GM18873 (cell line): ENCODE measurements at regions not wholly inside any gene's neighbourhood (a gene's known extent, or its start where the extent isn't known, plus 50 kb on each side); places are given as distances from the start of the nearest gene placed in this dataset.
"Not testable (repeated sequence)": the region's sequence is repeated elsewhere in the genome, so short reads cannot be mapped to it uniquely, and the experiment has no call there.

Source experiments
- ATAC-seq: cut with Tn5 transposase; IDR thresholded peaks from one replicate; pipeline ENCODE4 v1.9.1; 2021; ENCODE audit warnings: mild to moderate bottlenecking, moderate library complexity, moderate number of reproducible peaks; ENCODE audit not compliant: unreplicated experiment, low FRiP score

DNA sequence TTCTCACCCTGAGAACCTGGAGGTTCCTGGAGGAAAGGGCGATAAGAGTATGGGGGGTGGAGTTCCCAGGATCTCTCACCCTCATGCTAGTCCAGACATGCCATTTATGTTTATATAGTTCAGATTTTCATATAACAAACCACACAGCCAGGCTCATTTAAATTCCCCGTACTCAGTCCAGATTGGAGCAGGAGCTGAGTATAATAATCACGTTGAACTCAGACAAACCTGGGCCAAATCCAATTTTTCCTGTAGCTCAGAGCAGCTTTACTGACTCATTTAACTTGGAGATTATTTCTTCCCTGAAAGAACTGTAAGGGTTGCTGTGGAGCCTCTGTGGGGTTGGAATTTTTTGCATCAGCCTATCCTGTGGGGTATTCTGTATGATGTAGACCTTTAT, 660.8 kb downstream of the TMEM121 start:
- ATAC-seq: no peak

DNA sequence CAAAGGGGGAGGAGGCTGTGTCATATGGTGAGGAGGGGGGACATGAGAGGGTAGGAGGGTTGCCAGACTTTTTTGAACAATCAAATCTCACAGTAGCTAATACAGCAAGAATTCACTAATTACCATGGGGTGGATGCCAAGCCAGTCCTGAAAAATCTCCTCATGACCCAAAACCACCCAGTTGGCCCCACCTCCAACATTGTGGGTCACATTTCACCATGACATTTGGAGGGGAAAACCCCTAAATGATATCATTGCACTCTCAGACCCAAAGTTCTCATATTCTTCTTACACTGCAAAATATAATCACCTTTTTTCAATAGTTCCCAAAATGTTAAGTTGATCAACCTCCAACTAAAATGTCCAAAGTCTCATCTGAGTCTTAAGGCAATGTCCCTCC, 666.3 kb downstream of the TMEM121 start:
- ATAC-seq: not testable (repeated sequence)

- not testable (repeated sequence) for ATAC-seq
These were observed 670.1 kb downstream of the TMEM121 start for GRCh38 chr14:106196459-106196858.

DNA sequence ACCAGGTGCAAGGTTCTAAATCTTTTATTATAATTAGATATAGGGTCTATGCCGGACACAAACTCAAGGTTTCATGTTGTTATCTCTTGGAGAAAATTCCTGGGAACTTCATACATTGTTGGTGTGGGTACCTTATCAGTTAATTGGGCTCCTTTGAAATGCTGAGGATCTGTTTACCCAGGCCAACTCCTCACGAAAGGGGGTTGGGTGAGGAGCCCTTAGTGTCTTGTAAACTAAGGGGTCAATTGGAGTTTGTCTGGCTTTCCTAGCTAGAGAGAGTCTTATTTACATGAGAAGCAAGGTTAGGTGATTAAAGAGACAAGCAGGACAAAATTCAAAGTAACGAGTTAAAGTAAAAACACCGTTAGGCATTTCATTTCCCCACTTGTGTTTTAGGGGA, 670.9 kb downstream of the TMEM121 start:
- ATAC-seq: not testable (repeated sequence)

GRCh38 chr14:106199097-106199496, 672.7 kb downstream of the TMEM121 start:
- no peak for ATAC-seq

GRCh38 chr14:106200541-106201315, 674.3 kb downstream of the TMEM121 start:
- ATAC-seq: no peak

GRCh38 chr14:106201376-106201775, 675.0 kb downstream of the TMEM121 start:
- ATAC-seq: no peak

DNA sequence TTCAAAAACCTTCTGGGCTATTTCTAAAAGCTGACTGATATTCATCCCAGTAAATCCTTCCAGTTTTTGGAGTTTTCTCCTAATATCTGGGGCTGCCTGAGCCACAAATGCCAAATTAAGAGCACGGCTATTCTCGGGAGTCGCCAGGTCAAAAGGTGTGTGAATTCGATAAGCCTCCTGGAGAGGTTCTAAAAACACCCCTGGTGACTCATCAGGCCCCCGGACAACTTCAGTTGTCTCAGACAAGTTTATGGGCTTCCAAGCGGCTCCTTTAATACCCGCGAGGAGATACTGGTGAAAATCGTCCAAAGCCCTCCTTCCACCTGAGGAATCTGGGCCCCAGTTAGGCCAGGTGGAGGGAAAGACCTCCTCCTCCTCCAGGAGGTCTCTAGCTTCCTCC, 677.1 kb downstream of the TMEM121 start:
- no peak for ATAC-seq

DNA sequence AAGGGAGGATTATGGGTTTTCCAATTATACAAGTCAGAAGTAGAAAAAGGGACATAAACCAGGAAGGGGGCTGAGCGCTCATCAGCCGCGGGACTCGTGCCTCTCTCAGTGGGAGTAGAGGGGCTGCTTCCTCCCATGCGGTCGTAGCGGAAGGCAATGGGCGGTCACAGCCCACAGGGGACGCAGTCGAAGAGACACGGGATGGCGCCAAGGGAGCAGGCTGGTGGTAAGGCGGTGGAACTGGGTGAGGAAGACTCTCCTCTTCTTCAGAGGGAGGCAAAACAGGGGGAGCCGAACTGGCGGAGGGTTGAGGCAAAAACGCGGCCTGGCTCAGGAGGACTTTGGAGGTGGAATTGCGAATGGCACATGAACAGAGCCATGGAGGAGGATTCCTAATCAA, 677.7 kb downstream of the TMEM121 start:
- no peak for ATAC-seq

DNA sequence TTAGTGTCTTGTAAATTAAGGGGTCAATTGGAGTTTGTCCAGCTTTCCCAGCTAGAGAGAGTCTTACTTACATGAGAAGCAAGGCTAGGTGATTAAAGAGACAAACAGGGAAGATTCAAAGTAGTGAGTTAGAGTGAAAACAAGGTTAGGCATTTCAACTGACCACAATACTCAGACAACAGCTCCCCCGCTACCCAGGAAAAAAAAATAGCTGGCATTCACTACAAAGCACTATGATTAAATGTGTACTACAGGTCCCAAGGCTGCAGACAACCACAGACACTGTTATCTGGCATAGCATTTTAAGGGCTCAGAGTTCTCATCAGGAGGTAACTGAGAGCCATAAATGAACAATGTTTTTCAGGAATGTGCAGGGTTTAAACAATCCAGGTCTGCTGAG, 680.9 kb downstream of the TMEM121 start:
- no peak for ATAC-seq

DNA sequence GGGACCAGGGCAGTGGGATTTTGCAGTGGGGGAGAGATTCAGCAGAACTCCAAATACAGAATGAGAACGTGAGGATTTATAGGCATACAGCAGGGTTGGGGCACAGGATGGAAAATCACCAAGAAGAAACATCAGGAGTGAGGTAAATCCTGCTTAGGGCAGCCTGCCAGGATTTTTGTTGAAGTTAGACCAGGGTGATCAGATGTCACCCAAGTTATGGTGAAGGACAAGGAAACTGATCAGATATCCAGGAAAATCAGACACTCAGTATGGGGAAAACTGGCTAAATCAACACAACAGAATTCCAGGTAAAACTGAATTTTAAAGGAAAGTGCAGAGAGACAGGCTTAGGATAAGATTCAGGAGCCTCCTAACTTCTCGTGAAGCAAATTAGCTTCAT, 682.4 kb downstream of the TMEM121 start:
- ATAC-seq: no peak

- ATAC-seq: no peak
These were observed 683.4 kb downstream of the TMEM121 start for GRCh38 chr14:106209755-106210154.

GRCh38 chr14:106210650-106211049, 684.3 kb downstream of the TMEM121 start:
- no peak for ATAC-seq

- ATAC-seq: no peak
These were observed 685.0 kb downstream of the TMEM121 start for GRCh38 chr14:106211334-106211900.

DNA sequence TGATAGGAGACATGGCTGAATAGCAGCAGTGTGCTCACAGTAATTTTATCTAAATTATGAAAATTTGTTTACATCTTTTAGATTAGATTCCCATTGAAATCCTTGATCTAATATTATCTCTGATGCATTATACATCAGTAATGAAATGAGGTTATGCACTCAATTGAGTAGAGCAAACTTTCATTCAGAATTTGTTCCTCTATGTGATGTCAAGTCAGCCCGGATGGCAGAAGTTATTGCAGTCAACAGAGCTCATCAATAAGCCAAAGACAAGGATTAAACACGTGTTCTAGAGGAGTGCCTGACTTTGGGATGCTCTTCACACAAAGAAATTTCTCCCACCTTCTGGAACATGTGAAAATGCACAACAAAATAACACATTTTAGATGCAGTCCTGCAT, 688.8 kb downstream of the TMEM121 start:
- no peak for ATAC-seq

GRCh38 chr14:106216679-106217078, 690.3 kb downstream of the TMEM121 start:
- ATAC-seq: no peak

GRCh38 chr14:106218174-106218573, 691.8 kb downstream of the TMEM121 start:
- no peak for ATAC-seq

DNA sequence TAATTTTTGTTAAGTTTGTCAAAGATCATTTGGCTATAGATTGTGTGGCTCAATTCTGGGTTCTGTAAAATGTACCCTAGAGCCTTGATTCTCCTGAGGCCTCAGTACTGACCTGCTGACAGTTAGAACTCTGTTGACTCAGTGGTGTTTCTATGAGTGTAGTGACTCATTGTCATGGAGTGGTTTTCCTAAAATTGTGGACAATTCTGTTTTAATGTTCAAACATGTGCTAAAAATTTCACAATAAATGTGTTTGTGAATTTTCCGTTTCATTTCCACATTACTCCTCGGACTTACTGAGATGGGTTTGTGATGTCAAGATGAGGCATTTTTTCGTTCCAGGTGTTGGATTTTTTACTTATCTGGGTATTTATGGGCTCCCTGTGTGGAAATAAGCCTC, 695.9 kb downstream of the TMEM121 start:
- ATAC-seq: no peak

DNA sequence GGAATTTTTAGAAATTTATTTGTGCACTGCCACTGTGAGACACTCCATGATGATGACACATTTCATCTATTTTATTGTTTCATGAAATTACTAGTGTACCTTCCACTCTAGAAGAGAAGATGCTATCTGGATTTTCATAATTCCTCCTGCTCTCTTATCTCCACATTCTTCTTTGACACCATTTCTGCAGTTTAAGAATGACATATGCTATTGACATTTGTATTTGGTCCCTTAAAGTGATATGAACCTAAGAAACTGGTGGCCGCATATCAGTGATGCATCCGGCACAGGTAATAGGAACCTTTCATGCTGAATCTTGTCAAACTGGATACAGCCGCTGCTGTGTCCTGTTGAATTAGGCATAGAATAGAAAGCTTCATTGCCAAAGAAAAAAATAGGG, 696.3 kb downstream of the TMEM121 start:
- no peak for ATAC-seq

DNA sequence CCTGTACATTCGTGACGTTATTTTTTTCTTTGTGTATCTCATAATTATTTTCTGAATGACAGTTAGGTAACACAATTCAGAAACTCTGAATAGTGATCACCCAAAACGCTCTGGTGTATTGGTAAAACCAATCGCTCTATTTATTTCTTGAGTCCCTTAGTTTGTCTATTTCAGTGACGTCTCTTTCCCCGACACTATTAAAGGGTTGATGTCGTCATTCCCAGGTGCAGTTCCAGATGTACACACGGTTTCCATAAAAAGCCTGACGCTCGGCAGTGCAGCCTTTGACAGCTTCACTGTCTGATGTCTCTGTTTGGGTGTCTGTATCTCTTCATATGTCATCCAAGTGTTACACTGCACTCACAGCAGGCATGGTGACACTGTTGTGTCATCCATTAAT, 701.4 kb downstream of the TMEM121 start:
- ATAC-seq: no peak

DNA sequence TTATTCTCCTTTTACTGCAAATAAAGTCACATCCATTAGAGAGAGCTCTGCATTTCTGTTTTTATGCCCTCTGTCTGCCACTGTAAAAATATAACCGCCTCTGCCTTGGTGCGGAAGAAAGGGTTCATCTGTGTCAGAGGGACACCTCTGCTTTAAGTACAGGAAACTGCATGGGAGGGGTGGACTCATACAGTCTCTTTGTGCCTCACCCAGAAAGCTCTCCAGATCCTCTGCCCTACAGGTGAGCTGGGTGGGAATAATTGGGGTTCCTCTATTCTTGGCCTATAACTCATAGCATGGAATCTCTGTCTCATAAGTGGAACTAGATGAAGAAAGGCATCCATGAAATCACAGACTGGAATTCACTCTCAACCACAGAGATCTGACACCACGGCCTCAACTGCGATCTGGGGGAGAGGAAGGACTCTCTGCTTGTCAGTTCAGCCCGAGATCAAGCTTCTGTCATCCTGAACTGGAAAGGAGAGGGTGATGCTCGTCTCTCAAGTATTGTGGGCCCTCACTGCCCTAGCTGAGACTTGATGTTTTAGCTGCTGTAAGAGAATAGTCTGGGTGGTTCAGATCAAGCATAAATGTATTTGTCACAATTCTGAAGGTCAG, 702.3 kb downstream of the TMEM121 start:
- ATAC-seq: no peak

- ATAC-seq: no peak
These were observed 703.7 kb downstream of the TMEM121 start for GRCh38 chr14:106230071-106230470.
